Adipocyte (in vitro differentiated cells): ENCODE measurements at regions not wholly inside any gene's neighbourhood (a gene's known extent, or its start where the extent isn't known, plus 50 kb on each side); places are given as distances from the start of the nearest gene placed in this dataset.

Experiments used
- DNase-seq: peaks from one replicate; pipeline ENCODE4 v3.0.0-alpha.2; 2015; ENCODE audit warnings: low read depth
- H3K27me3 ChIP-seq: replicated peaks from 2 replicates; pipeline ENCODE4 v1.7.0; 2013; ENCODE audit warnings: mild to moderate bottlenecking, low read length, moderate library complexity; ENCODE audit not compliant: control insufficient read depth, insufficient read depth
- H3K36me3 ChIP-seq: 2 replicates; pipeline ENCODE4 v1.7.0; 2013; ENCODE audit warnings: low read length, mild to moderate bottlenecking, moderate library complexity; ENCODE audit not compliant: control insufficient read depth, insufficient read depth, severe bottlenecking
- H3K4me1 ChIP-seq: 2 replicates; pipeline ENCODE4 v1.7.0; 2013; ENCODE audit warnings: mild to moderate bottlenecking, low read length, moderate library complexity; ENCODE audit not compliant: control insufficient read depth, insufficient read depth
- H3K4me3 ChIP-seq: 2 replicates; pipeline ENCODE4 v1.7.0; 2013; ENCODE audit warnings: mild to moderate bottlenecking, low read length, moderate library complexity
- H3K9ac ChIP-seq: 2 replicates; pipeline ENCODE4 v1.7.0; 2013; ENCODE audit warnings: mild to moderate bottlenecking, low read length, moderate library complexity
- H3K9me3 ChIP-seq: 2 replicates; pipeline ENCODE4 v1.7.0; 2013; ENCODE audit warnings: mild to moderate bottlenecking, low read length, moderate library complexity; ENCODE audit not compliant: control insufficient read depth

GRCh38 chr12:30846776-30847175 lies 79.8 kb upstream of the TSPAN11 start:
- DNase-seq: no peak
- Histone ChIP-seq H3K36me3 (no peaks in the 10 kb centered on the region), H3K4me3 (no peak overlapping the region), H3K27me3 (peaks cover 17% of the 10 kb centered on the region), H3K9me3 (no peaks in the 10 kb centered on the region), H3K4me1 (no peaks in the 10 kb centered on the region), H3K9ac (no peak overlapping the region)

GRCh38 chr12:30845676-30846075 lies 80.9 kb upstream of the TSPAN11 start:
- H3K36me3 ChIP-seq: no peaks in the 10 kb centered on the region
- peaks cover 17% of the 10 kb centered on the region for H3K27me3 ChIP-seq
- no peak overlapping the region for H3K4me3 ChIP-seq
- H3K4me1 ChIP-seq: peaks cover 6% of the 10 kb centered on the region
- H3K9me3 ChIP-seq: no peaks in the 10 kb centered on the region
- no peak overlapping the region for H3K9ac ChIP-seq
- no peak for DNase-seq

- DNase-seq: no peak
- H3K27me3 ChIP-seq: peaks cover 34% of the 10 kb centered on the region
- peaks cover 6% of the 10 kb centered on the region for H3K4me1 ChIP-seq
- no peaks in the 10 kb centered on the region for H3K36me3 ChIP-seq
- no peak overlapping the region for H3K4me3 ChIP-seq
- H3K9me3 ChIP-seq: no peaks in the 10 kb centered on the region
- no peak overlapping the region for H3K9ac ChIP-seq
These were observed 83.3 kb upstream of the TSPAN11 start for GRCh38 chr12:30843211-30843610.

GRCh38 chr12:30840715-30841114 lies 85.8 kb upstream of the TSPAN11 start:
- no peaks in the 10 kb centered on the region for H3K36me3 ChIP-seq
- H3K9ac ChIP-seq: no peak overlapping the region
- H3K27me3 ChIP-seq: peaks cover 52% of the 10 kb centered on the region
- H3K4me3 ChIP-seq: no peak overlapping the region
- H3K4me1 ChIP-seq: peaks cover 6% of the 10 kb centered on the region
- DNase-seq: no peak
- H3K9me3 ChIP-seq: no peaks in the 10 kb centered on the region

GRCh38 chr12:30839643-30840220 lies 85.0 kb upstream of the CAPRIN2 start:
- Histone ChIP-seq H3K9me3 (no peaks in the 10 kb centered on the region), H3K4me1 (peaks cover 6% of the 10 kb centered on the region), H3K27me3 (peaks cover 60% of the 10 kb centered on the region), H3K9ac (no peak overlapping the region), H3K36me3 (no peaks in the 10 kb centered on the region), H3K4me3 (no peak overlapping the region)
- no peak for DNase-seq

- Histone ChIP-seq H3K36me3 (no peaks in the 10 kb centered on the region), H3K9ac (no peak overlapping the region), H3K27me3 (peaks cover 68% of the 10 kb centered on the region), H3K4me3 (no peak overlapping the region), H3K9me3 (peaks cover 5% of the 10 kb centered on the region), H3K4me1 (peaks cover 6% of the 10 kb centered on the region)
- no peak for DNase-seq
These were observed 82.8 kb upstream of the CAPRIN2 start for GRCh38 chr12:30837595-30837994.

GRCh38 chr12:30836656-30837445 lies 82.1 kb upstream of the CAPRIN2 start:
- no peaks in the 10 kb centered on the region for H3K36me3 ChIP-seq
- H3K27me3 ChIP-seq: peaks cover 68% of the 10 kb centered on the region
- H3K4me3 ChIP-seq: no peak overlapping the region
- DNase-seq: no peak
- no peak overlapping the region for H3K9ac ChIP-seq
- H3K9me3 ChIP-seq: peaks cover 5% of the 10 kb centered on the region
- peaks cover 6% of the 10 kb centered on the region for H3K4me1 ChIP-seq

- DNase-seq: no peak
- no peaks in the 10 kb centered on the region for H3K36me3 ChIP-seq
- peaks cover 5% of the 10 kb centered on the region for H3K9me3 ChIP-seq
- H3K4me1 ChIP-seq: no peaks in the 10 kb centered on the region
- H3K4me3 ChIP-seq: no peak overlapping the region
- H3K9ac ChIP-seq: no peak overlapping the region
- peaks cover 72% of the 10 kb centered on the region for H3K27me3 ChIP-seq
These were observed 80.5 kb upstream of the CAPRIN2 start for GRCh38 chr12:30835216-30835615.

- peaks cover 32% of the 10 kb centered on the region for H3K27me3 ChIP-seq
- no peaks in the 10 kb centered on the region for H3K36me3 ChIP-seq
- no peak overlapping the region for H3K4me3 ChIP-seq
- peaks cover 5% of the 10 kb centered on the region for H3K9me3 ChIP-seq
- H3K9ac ChIP-seq: no peak overlapping the region
- H3K4me1 ChIP-seq: peaks cover 19% of the 10 kb centered on the region
- no peak for DNase-seq
These were observed 76.0 kb upstream of the CAPRIN2 start for GRCh38 chr12:30830751-30831150.

GRCh38 chr12:30829876-30830275 lies 75.1 kb upstream of the CAPRIN2 start:
- Histone ChIP-seq H3K9ac (no peak overlapping the region), H3K36me3 (no peaks in the 10 kb centered on the region), H3K4me3 (no peak overlapping the region), H3K9me3 (peaks cover 5% of the 10 kb centered on the region), H3K4me1 (peaks cover 19% of the 10 kb centered on the region), H3K27me3 (peaks cover 23% of the 10 kb centered on the region)
- no peak for DNase-seq

- Histone ChIP-seq H3K27me3 (peaks cover 16% of the 10 kb centered on the region), H3K9me3 (peaks cover 2% of the 10 kb centered on the region), H3K9ac (no peak overlapping the region), H3K4me1 (peaks cover 19% of the 10 kb centered on the region), H3K4me3 (no peak overlapping the region), H3K36me3 (no peaks in the 10 kb centered on the region)
- no peak for DNase-seq
These were observed 73.9 kb upstream of the CAPRIN2 start for GRCh38 chr12:30828686-30829085.
